HEK293 (cell line): ENCODE measurements at regions not wholly inside any gene's neighbourhood (a gene's known extent, or its start where the extent isn't known, plus 50 kb on each side); places are given as distances from the start of the nearest gene placed in this dataset.

Experiments used
- CTCF ChIA-PET: fragments of 350-600 bp; formaldehyde crosslinking; extraction: SDS; loops from one replicate; lab custom pipeline; 2021; ENCODE audit warnings: antibody characterized with exemption; lab: Yijun Ruan, JAX
- POLR2A ChIA-PET: fragments of 300-600 bp; formaldehyde crosslinking; extraction: SDS; loops from one replicate; lab custom pipeline; 2020; ENCODE audit warnings: antibody characterized with exemption, inconsistent platforms; lab: Yijun Ruan, JAX
- H3K27ac ChIP-seq: fragments of 200-500 bp; sonication (Bioruptor generic); 2 replicates; pipeline ENCODE4 v1.5.1; 2014; ENCODE audit warnings: low read depth, low read length, control low read depth, inconsistent platforms; ENCODE audit errors: extremely low read depth
- H3K36me3 ChIP-seq, 2 experiments: fragments of 200-500 bp in 1 of 2; sonication (Bioruptor generic) in 1 of 2; 1 replicate in 1 of 2; 2 replicates in 1 of 2; pipeline ENCODE4 v1.5.1; 2014 to 2017; ENCODE audit warnings: inconsistent platforms in 2 of 2, low read length in 2 of 2; ENCODE audit not compliant: control insufficient read depth in 2 of 2, insufficient read depth in 1 of 2
- H3K4me1 ChIP-seq: fragments of 200-500 bp; sonication (Bioruptor generic); 2 replicates; pipeline ENCODE4 v1.5.1; 2014; ENCODE audit warnings: mild to moderate bottlenecking, low read length, inconsistent platforms; ENCODE audit not compliant: control insufficient read depth, insufficient read depth
- H3K4me3 ChIP-seq: 2 replicates; pipeline ENCODE4 v1.5.1; 2011; ENCODE audit warnings: low read depth, mild to moderate bottlenecking, control low read depth, low read length, moderate library complexity
- H3K9me3 ChIP-seq: fragments of 200-500 bp; sonication (Bioruptor generic); 2 replicates; pipeline ENCODE4 v1.5.1; 2014; ENCODE audit warnings: low read depth, low read length, inconsistent platforms; ENCODE audit not compliant: control insufficient read depth, insufficient read depth
- ATF2 ChIP-seq: fragments of 450-650 bp; formaldehyde crosslinking; IDR thresholded peaks from 2 replicates; pipeline ENCODE4 v1.5.1; 2016; ENCODE audit warnings: missing biosample characterization, missing genetic modification characterization, low read depth
- HOXC10 ChIP-seq: sonication (generic); formaldehyde crosslinking; IDR thresholded peaks from 2 replicates; pipeline ENCODE4 v1.8.1; 2023; ENCODE audit warnings: mild to moderate bottlenecking, missing genetic modification reagents
- HOXD13 ChIP-seq: sonication (generic); formaldehyde crosslinking; IDR thresholded peaks from 2 replicates; pipeline ENCODE4 v1.8.0; 2022; ENCODE audit warnings: missing genetic modification reagents, borderline replicate concordance
- KLF7 ChIP-seq: fragments of 450-650 bp; formaldehyde crosslinking; IDR thresholded peaks from 2 replicates; pipeline ENCODE4 v1.5.1; 2016; ENCODE audit warnings: missing biosample characterization, missing genetic modification characterization, borderline replicate concordance
- OVOL3 ChIP-seq: fragments of 450-650 bp; formaldehyde crosslinking; IDR thresholded peaks from 2 replicates; pipeline ENCODE4 v1.5.1; 2016; ENCODE audit warnings: missing biosample characterization, missing genetic modification characterization
- PBX3 ChIP-seq: sonication (generic); formaldehyde crosslinking; IDR thresholded peaks from 2 replicates; pipeline ENCODE4 v1.8.1; 2022; ENCODE audit warnings: mild to moderate bottlenecking, moderate library complexity, missing genetic modification reagents
- REST ChIP-seq: fragments of 450-650 bp; formaldehyde crosslinking; IDR thresholded peaks from 2 replicates; pipeline ENCODE4 v1.5.1; 2016; ENCODE audit warnings: missing biosample characterization, missing genetic modification characterization
- ZFP3 ChIP-seq: fragments of 450-650 bp; formaldehyde crosslinking; IDR thresholded peaks from 2 replicates; pipeline ENCODE4 v1.5.1; 2016; ENCODE audit warnings: low read depth, missing biosample characterization, missing genetic modification characterization
- ZNF155 ChIP-seq: fragments of 450-650 bp; formaldehyde crosslinking; IDR thresholded peaks from 2 replicates; pipeline ENCODE4 v1.5.1; 2016; ENCODE audit warnings: missing biosample characterization, missing genetic modification characterization
- ZNF19 ChIP-seq: fragments of 450-650 bp; formaldehyde crosslinking; IDR thresholded peaks from 2 replicates; pipeline ENCODE4; 2016; ENCODE audit warnings: missing biosample characterization, missing genetic modification characterization, low read depth
- ZNF280C ChIP-seq: fragments of 450-650 bp; formaldehyde crosslinking; IDR thresholded peaks from 2 replicates; pipeline ENCODE4 v1.5.1; 2016; ENCODE audit warnings: missing biosample characterization, missing genetic modification characterization
- ZNF292 ChIP-seq: fragments of 450-650 bp; formaldehyde crosslinking; IDR thresholded peaks from 2 replicates; pipeline ENCODE4 v1.5.1; 2016; ENCODE audit warnings: low read depth, missing biosample characterization, missing genetic modification characterization, borderline replicate concordance
- ZNF302 ChIP-seq: fragments of 450-650 bp; formaldehyde crosslinking; IDR thresholded peaks from 2 replicates; pipeline ENCODE4 v1.5.1; 2016; ENCODE audit warnings: missing biosample characterization, missing genetic modification characterization, low read depth
- ZNF350 ChIP-seq: fragments of 450-650 bp; formaldehyde crosslinking; IDR thresholded peaks from 2 replicates; pipeline ENCODE4 v1.5.0; 2017; ENCODE audit warnings: missing biosample characterization, mild to moderate bottlenecking, missing genetic modification characterization
- ZNF354C ChIP-seq: fragments of 450-650 bp; formaldehyde crosslinking; IDR thresholded peaks from 2 replicates; pipeline ENCODE4 v1.5.1; 2016; ENCODE audit warnings: missing biosample characterization, missing genetic modification characterization, low read depth, borderline replicate concordance
- ZNF37A ChIP-seq: fragments of 450-650 bp; IDR thresholded peaks from 2 replicates; pipeline ENCODE4 v1.5.1; 2018; ENCODE audit warnings: missing biosample characterization, missing genetic modification characterization
- ZNF521 ChIP-seq: fragments of 450-650 bp; formaldehyde crosslinking; IDR thresholded peaks from 2 replicates; pipeline ENCODE4 v1.5.1; 2017; ENCODE audit warnings: missing biosample characterization, mild to moderate bottlenecking, missing genetic modification characterization
- ZNF549 ChIP-seq: fragments of 450-650 bp; IDR thresholded peaks from 2 replicates; pipeline ENCODE4 v1.5.1; 2018; ENCODE audit warnings: missing biosample characterization, missing genetic modification characterization, mild to moderate bottlenecking, inconsistent platforms, moderate library complexity
- ZNF621 ChIP-seq: fragments of 450-650 bp; formaldehyde crosslinking; IDR thresholded peaks from 2 replicates; pipeline ENCODE4 v1.5.1; 2017; ENCODE audit warnings: missing biosample characterization, missing genetic modification characterization
- ZNF76 ChIP-seq: fragments of 450-650 bp; formaldehyde crosslinking; IDR thresholded peaks from 2 replicates; pipeline ENCODE4; 2016; ENCODE audit warnings: low read depth, missing biosample characterization, missing genetic modification characterization, borderline replicate concordance
- ZSCAN4 ChIP-seq: fragments of 450-650 bp; formaldehyde crosslinking; IDR thresholded peaks from 2 replicates; pipeline ENCODE4 v1.5.1; 2017; ENCODE audit warnings: missing biosample characterization, missing genetic modification characterization
- ZXDB ChIP-seq: fragments of 450-650 bp; formaldehyde crosslinking; IDR thresholded peaks from 2 replicates; pipeline ENCODE4 v1.5.1; 2016; ENCODE audit warnings: missing biosample characterization, missing genetic modification characterization

- peak; percentile 39; the same call in 1 of the 2 replicates for TF ChIP-seq REST
- no peak for TF ChIP-seq HOXC10 (CRISPR knock-in tag)
These were observed 136.4 kb upstream of the GAP43 start (continued) for GRCh38 chr3:115486880-115487279.

- Histone ChIP-seq H3K27ac (no peak overlapping the region), H3K9me3 (no peaks in the 10 kb centered on the region), H3K36me3 (no peaks in the 10 kb centered on the region), H3K4me1 (no peaks in the 10 kb centered on the region), H3K4me3 (no peak overlapping the region)
- CTCF ChIA-PET, result no interaction called here
- POLR2A ChIA-PET, result no interaction called here
- no peak for TF ChIP-seq ZNF155 (tag by site-specific recombination)
- no peak for TF ChIP-seq ZNF302
- no peak for TF ChIP-seq ZNF37A (tag by site-specific recombination)
These were observed 135.3 kb upstream of the GAP43 start for GRCh38 chr3:115487968-115488367.

GRCh38 chr3:115488409-115488808 is 134.9 kb upstream of the GAP43 start:
- H3K4me3 ChIP-seq, result no peak overlapping the region
- POLR2A ChIA-PET, result no interaction called here
- TF ChIP-seq ZNF521 (no peak), ZNF292 (tag by site-specific recombination) (no peak), ZFP3 (tag by site-specific recombination) (no peak), ZNF354C (tag by site-specific recombination) (no peak), HOXD13 (CRISPR knock-in tag) (no peak), ZNF350 (tag by site-specific recombination) (no peak), ZNF19 (tag by site-specific recombination) (no peak)
- TF ChIP-seq, all 188 proteins: peak for 0
- no peaks in the 10 kb centered on the region for H3K9me3 ChIP-seq
- no peaks in the 10 kb centered on the region for H3K4me1 ChIP-seq
- H3K27ac ChIP-seq, result no peak overlapping the region
- no peaks in the 10 kb centered on the region for H3K36me3 ChIP-seq
- CTCF ChIA-PET, result no interaction called here

GRCh38 chr3:115494826-115495225 is 128.5 kb upstream of the GAP43 start:
- Histone ChIP-seq H3K27ac (no peak overlapping the region), H3K9me3 (no peaks in the 10 kb centered on the region), H3K4me1 (no peaks in the 10 kb centered on the region), H3K36me3 (no peaks in the 10 kb centered on the region), H3K4me3 (no peak overlapping the region)
- POLR2A ChIA-PET, result no interaction called here
- CTCF ChIA-PET, result no interaction called here
- TF ChIP-seq PBX3, result no peak
- TF ChIP-seq ZNF280C (tag by site-specific recombination), result no peak
- no peak for TF ChIP-seq ATF2
- TF ChIP-seq ZNF621 (tag by site-specific recombination), result no peak
- no peak for TF ChIP-seq ZNF549 (tag by site-specific recombination)
- no peak for TF ChIP-seq HOXD13 (CRISPR knock-in tag)
- no peak for TF ChIP-seq OVOL3
- TF ChIP-seq ZSCAN4 (tag by site-specific recombination), result no peak
- no peak for TF ChIP-seq ZNF76 (tag by site-specific recombination)
- no peak for TF ChIP-seq KLF7 (tag by site-specific recombination)
- no peak for TF ChIP-seq ZXDB (tag by site-specific recombination)
